Caco-2 (cell line): ENCODE measurements at regions not wholly inside any gene's neighbourhood (a gene's known extent, or its start where the extent isn't known, plus 50 kb on each side); places are given as distances from the start of the nearest gene placed in this dataset.
A peak's percentile ranks its signal among the peaks of the same experiment; 100 is the strongest.

Experiments
- BruUV-seq: library from RNA; stranded (reverse); fragments of 400-500 nt; replicated peaks from 2 replicates; lab custom pipeline; 2021; lab: Mats Ljungman, UMichigan
- CTCF ChIA-PET: fragments of 300-600 bp; sonication (Branson Sonifier 250); formaldehyde crosslinking; loops from one replicate; lab custom pipeline; 2022; ENCODE audit warnings: antibody characterized with exemption; lab: Charles Lee
- POLR2A ChIA-PET: fragments of 300-600 bp; sonication (Branson Sonifier 250); formaldehyde crosslinking; loops from one replicate; lab custom pipeline; 2022; ENCODE audit warnings: antibody characterized with exemption; lab: Charles Lee
- DNase-seq, 2 experiments: peaks; one replicate each; pipeline versions ENCODE4 v3.0.0 to v3.0.0-alpha.2; 2020 to 2022
- H3K27me3 ChIP-seq: replicated peaks from 2 replicates; pipeline ENCODE4 v1.6.0; 2011; ENCODE audit warnings: low read length; ENCODE audit not compliant: control insufficient read depth, insufficient read depth
- H3K36me3 ChIP-seq: 2 replicates; pipeline ENCODE4 v1.5.1; 2011; ENCODE audit warnings: low read length; ENCODE audit not compliant: control insufficient read depth, insufficient read depth
- H3K4me1 ChIP-seq: fragments of 250-450 bp; sonication (Bioruptor Pico); 2 replicates; pipeline ENCODE4 v1.5.1; 2020; ENCODE audit warnings: mild to moderate bottlenecking
- H3K4me3 ChIP-seq: 2 replicates; pipeline ENCODE4 v1.5.1; 2011; ENCODE audit warnings: low read depth, mild to moderate bottlenecking, control low read depth, low read length
- H3K9me3 ChIP-seq: fragments of 250-450 bp; sonication (Bioruptor Pico); 2 replicates; pipeline ENCODE4 v1.5.1; 2020; ENCODE audit warnings: mild to moderate bottlenecking, moderate library complexity
- H3K27ac Mint-ChIP-seq: one replicate; pipeline ENCODE4 v1.8.0; 2022; ENCODE audit warnings: mixed read lengths; ENCODE audit not compliant: unreplicated experiment
- H3K27me3 Mint-ChIP-seq: one replicate; pipeline ENCODE4 v1.8.0; 2022; ENCODE audit warnings: mixed read lengths; ENCODE audit not compliant: insufficient read depth, unreplicated experiment
- H3K36me3 Mint-ChIP-seq: one replicate; pipeline ENCODE4 v1.8.0; 2022; ENCODE audit warnings: mild to moderate bottlenecking, mixed read lengths; ENCODE audit not compliant: insufficient read depth, unreplicated experiment
- H3K4me1 Mint-ChIP-seq: one replicate; pipeline ENCODE4 v1.8.0; 2022; ENCODE audit warnings: low read depth, mixed read lengths; ENCODE audit not compliant: unreplicated experiment
- H3K4me3 Mint-ChIP-seq: one replicate; pipeline ENCODE4 v1.8.0; 2022; ENCODE audit warnings: mild to moderate bottlenecking, moderate library complexity, mixed read lengths; ENCODE audit not compliant: unreplicated experiment
- H3K9me3 Mint-ChIP-seq: one replicate; pipeline ENCODE4 v1.8.0; 2022; ENCODE audit warnings: mixed read lengths; ENCODE audit not compliant: unreplicated experiment
- intact Hi-C: fragments of 100-400 bp; cut with micrococcal nuclease; formaldehyde crosslinking; loops from one replicate; pipeline ENCODE4 v1.10.0; 2022; ENCODE audit not compliant: unreplicated experiment
- TF ChIP-seq, protein P1 (sequence below), 2 experiments: fragments of 200-600 bp in 1 of 2; IDR thresholded peaks; 1 replicate in 1 of 2; 2 replicates in 1 of 2; pipeline versions ENCODE4 v1.5.1 to v1.8.0; 2011 to 2022; ENCODE audit warnings: antibody characterized with exemption in 1 of 2, control low read depth in 1 of 2, inconsistent platforms in 1 of 2, low read depth in 1 of 2, low read length in 1 of 2, mild to moderate bottlenecking in 1 of 2, moderate library complexity in 1 of 2; ENCODE audit not compliant: insufficient read depth in 1 of 2, severe bottlenecking in 1 of 2, unreplicated experiment in 1 of 2

DNA sequence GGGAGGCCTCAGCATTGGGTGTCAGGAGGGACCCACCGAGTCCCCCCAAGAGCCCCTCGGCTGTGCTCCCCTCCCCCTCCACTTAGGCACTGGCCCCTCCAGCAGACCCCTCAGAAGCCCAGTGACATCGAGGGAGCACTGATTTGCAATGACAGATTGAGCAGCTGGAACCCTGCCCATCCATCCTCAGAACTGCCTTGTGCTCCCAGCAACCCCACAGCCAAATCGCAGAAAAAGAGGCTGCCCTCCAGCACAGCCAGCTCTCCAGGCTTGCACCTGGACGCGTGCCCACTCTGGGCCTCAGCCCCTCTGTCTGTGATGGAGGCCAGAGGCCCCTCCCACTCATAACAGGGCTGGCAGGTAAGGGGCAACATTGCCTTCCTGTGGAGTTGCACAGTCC lies 123.2 kb upstream of the VSTM2B start:
- H3K9me3 Mint-ChIP-seq: no peaks in the 10 kb centered on the region
- Histone ChIP-seq H3K36me3 (no peaks in the 10 kb centered on the region), H3K9me3 (no peaks in the 10 kb centered on the region), H3K27me3 (no peaks in the 10 kb centered on the region), H3K4me1 (peaks cover 13% of the 10 kb centered on the region), H3K4me3 (no peak overlapping the region)
- BruUV-seq: no TSS peak
- H3K4me3 Mint-ChIP-seq: no peak overlapping the region
- no peak overlapping the region for H3K27ac Mint-ChIP-seq
- no peak for DNase-seq
- intact Hi-C loops: no loop called here
- ChIA-PET POLR2A (no interaction called here), CTCF (no interaction called here)
- H3K27me3 Mint-ChIP-seq: peaks cover 16% of the 10 kb centered on the region
- TF ChIP-seq, protein P1, sequence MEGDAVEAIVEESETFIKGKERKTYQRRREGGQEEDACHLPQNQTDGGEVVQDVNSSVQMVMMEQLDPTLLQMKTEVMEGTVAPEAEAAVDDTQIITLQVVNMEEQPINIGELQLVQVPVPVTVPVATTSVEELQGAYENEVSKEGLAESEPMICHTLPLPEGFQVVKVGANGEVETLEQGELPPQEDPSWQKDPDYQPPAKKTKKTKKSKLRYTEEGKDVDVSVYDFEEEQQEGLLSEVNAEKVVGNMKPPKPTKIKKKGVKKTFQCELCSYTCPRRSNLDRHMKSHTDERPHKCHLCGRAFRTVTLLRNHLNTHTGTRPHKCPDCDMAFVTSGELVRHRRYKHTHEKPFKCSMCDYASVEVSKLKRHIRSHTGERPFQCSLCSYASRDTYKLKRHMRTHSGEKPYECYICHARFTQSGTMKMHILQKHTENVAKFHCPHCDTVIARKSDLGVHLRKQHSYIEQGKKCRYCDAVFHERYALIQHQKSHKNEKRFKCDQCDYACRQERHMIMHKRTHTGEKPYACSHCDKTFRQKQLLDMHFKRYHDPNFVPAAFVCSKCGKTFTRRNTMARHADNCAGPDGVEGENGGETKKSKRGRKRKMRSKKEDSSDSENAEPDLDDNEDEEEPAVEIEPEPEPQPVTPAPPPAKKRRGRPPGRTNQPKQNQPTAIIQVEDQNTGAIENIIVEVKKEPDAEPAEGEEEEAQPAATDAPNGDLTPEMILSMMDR (IDR thresholded peaks at IDR 0.05; ENCODE audit: insufficient read depth in 1 of 2, low read depth in 1 of 2, low read length in 1 of 2, severe bottlenecking in 1 of 2, unreplicated experiment in 1 of 2): no peak
- no peaks in the 10 kb centered on the region for H3K36me3 Mint-ChIP-seq
- peaks cover 8% of the 10 kb centered on the region for H3K4me1 Mint-ChIP-seq

DNA sequence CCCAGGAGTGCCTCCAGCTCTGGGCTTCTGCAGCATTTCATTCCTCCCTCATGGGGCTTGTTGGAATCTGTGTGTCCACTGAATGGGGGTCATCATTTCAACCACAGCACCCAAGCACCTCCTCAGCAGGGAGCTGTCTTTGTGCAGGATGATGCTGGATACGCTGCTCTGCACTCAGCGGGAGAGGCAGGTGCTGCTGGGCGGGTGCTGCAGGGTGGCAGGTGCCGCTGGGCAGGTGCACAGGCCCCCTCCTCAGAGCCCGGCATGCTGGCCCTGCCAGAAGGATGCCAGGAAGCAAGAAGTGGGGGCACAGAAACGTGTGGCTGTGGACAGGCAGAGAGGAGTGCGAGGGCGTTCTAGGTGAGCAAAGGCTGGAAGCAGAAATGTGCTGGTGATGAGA lies 121.8 kb upstream of the VSTM2B start:
- Mint-ChIP-seq H3K9me3 (no peaks in the 10 kb centered on the region), H3K36me3 (no peaks in the 10 kb centered on the region), H3K4me3 (no peak overlapping the region), H3K27me3 (peaks cover 20% of the 10 kb centered on the region), H3K4me1 (peaks cover 8% of the 10 kb centered on the region), H3K27ac (no peak overlapping the region)
- intact Hi-C loops: no loop called here
- H3K9me3 ChIP-seq: no peaks in the 10 kb centered on the region
- ChIA-PET CTCF (no interaction called here), POLR2A (no interaction called here)
- BruUV-seq: no TSS peak
- no peaks in the 10 kb centered on the region for H3K36me3 ChIP-seq
- H3K4me3 ChIP-seq: no peak overlapping the region
- DNase-seq: no peak
- H3K4me1 ChIP-seq: peaks cover 13% of the 10 kb centered on the region
- TF ChIP-seq, protein P1 (IDR thresholded peaks at IDR 0.05; ENCODE audit: insufficient read depth in 1 of 2, low read depth in 1 of 2, low read length in 1 of 2, severe bottlenecking in 1 of 2, unreplicated experiment in 1 of 2): no peak
- H3K27me3 ChIP-seq: no peaks in the 10 kb centered on the region

DNA sequence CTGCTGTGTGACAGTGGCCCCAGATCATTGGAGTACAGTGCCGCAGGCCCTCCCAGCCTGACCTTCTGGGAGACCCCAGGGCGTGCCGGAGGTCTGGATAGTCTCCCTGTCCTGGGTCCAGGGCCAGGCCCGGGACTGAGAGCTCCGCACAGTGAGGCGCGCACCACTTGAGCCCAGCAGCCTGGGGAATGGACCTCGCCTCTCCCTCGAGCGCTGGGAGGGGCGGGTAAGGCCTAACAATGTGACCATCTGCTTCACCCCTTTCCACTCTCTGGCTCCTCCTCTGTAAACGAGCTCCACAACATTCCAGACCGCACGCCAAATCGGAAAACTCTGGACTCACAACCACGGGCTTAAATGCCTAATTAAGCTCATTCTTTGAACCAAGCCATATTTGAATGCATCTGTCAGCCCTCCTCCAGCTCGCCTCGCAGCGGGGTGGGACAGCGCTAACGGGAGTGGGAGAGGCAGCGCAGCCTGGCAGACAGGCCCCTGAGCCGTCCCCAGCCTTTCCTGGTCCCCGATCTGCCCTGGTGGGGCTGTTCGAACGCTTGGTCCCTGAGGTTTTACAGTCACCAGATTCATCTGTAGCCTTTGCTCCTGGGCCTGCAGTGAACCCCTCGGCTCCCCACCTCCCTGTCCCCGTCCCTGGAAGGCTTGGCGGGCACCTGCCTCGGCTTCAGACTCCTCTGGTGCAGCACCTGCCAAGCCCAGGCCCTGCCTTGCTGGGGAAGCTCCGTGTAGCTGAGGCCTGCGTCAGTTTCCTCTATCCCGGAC lies 120.7 kb upstream of the VSTM2B start:
- CTCF ChIA-PET: interaction anchor here (1.2 kb wide), 1 partner anchor 10 kb away, joined by 3 read pairs; no protein-coding TSS in a partner anchor
- intact Hi-C loops: no loop called here
- Histone ChIP-seq H3K9me3 (no peaks in the 10 kb centered on the region), H3K4me3 (no peak overlapping the region), H3K4me1 (peaks cover 13% of the 10 kb centered on the region), H3K36me3 (no peaks in the 10 kb centered on the region), H3K27me3 (no peaks in the 10 kb centered on the region)
- Mint-ChIP-seq H3K27ac (no peak overlapping the region), H3K9me3 (no peaks in the 10 kb centered on the region), H3K4me1 (peaks cover 8% of the 10 kb centered on the region), H3K27me3 (peaks cover 12% of the 10 kb centered on the region), H3K36me3 (no peaks in the 10 kb centered on the region), H3K4me3 (peak overlapping the region; percentile 12)
- TF ChIP-seq, protein P1 (IDR thresholded peaks at IDR 0.05; ENCODE audit: insufficient read depth in 1 of 2, low read depth in 1 of 2, low read length in 1 of 2, severe bottlenecking in 1 of 2, unreplicated experiment in 1 of 2): no peak
- DNase-seq: peak; percentile 49 to 78
- POLR2A ChIA-PET: no interaction called here
- no TSS peak for BruUV-seq
